AG09319 (cell line): ENCODE measurements at regions not wholly inside any gene's neighbourhood (a gene's known extent, or its start where the extent isn't known, plus 50 kb on each side); places are given as distances from the start of the nearest gene placed in this dataset.
"Not testable (repeated sequence)": the region's sequence is repeated elsewhere in the genome, so short reads cannot be mapped to it uniquely, and the experiment has no call there.

Source experiments
- DNase-seq: peaks from one replicate; pipeline ENCODE4 v3.0.0-alpha.2; 2010; ENCODE audit warnings: low read depth; ENCODE audit errors: extremely low read depth
- CTCF ChIP-seq: IDR thresholded peaks from 2 replicates; pipeline ENCODE4 v1.5.1; 2011; ENCODE audit warnings: low read depth, mild to moderate bottlenecking, inconsistent platforms, low read length, moderate library complexity

GRCh38 chr12:61566183-61566582, 694.0 kb upstream of the USP15 start:
- DNase-seq, result no peak
- TF ChIP-seq CTCF, result no peak

- TF ChIP-seq CTCF, result no peak
- no peak for DNase-seq
Observed at GRCh38 chr12:61574339-61574738, 685.9 kb upstream of the USP15 start.

- DNase-seq, result no peak
- TF ChIP-seq CTCF, result no peak
Observed at GRCh38 chr12:61584943-61585342, 675.3 kb upstream of the USP15 start.

- DNase-seq, result not testable (repeated sequence)
Observed at GRCh38 chr12:61590864-61591263, 669.3 kb upstream of the USP15 start.

- DNase-seq, result no peak
- no peak for TF ChIP-seq CTCF
Observed at GRCh38 chr12:61610143-61610542, 650.1 kb upstream of the USP15 start.

GRCh38 chr12:61629702-61630101, 630.5 kb upstream of the USP15 start:
- no peak for DNase-seq
- no peak for TF ChIP-seq CTCF

- TF ChIP-seq CTCF, result no peak
Observed at GRCh38 chr12:61646639-61647038, 613.6 kb upstream of the USP15 start.

GRCh38 chr12:61647566-61647965, 612.6 kb upstream of the USP15 start:
- TF ChIP-seq CTCF, result no peak

More at GRCh38 chr12:61646639-61647038, 613.6 kb upstream of the USP15 start:
- DNase-seq, result no peak

More at GRCh38 chr12:61647566-61647965, 612.6 kb upstream of the USP15 start:
- no peak for DNase-seq
